Astrocyte (in vitro differentiated cells and primary cell): ENCODE measurements at regions not wholly inside any gene's neighbourhood (a gene's known extent, or its start where the extent isn't known, plus 50 kb on each side); places are given as distances from the start of the nearest gene placed in this dataset.

Experiments used
- CTCF ChIP-seq: IDR thresholded peaks from 2 replicates; pipeline ENCODE4 v1.5.1; 2011; ENCODE audit warnings: low read depth, mild to moderate bottlenecking, inconsistent platforms, low read length, moderate library complexity; ENCODE audit not compliant: insufficient read depth
- EZH2 ChIP-seq: IDR thresholded peaks from 2 replicates; pipeline ENCODE4 v1.6.1; 2012; ENCODE audit warnings: mild to moderate bottlenecking, low read length, inconsistent platforms; ENCODE audit not compliant: insufficient read depth

- TF ChIP-seq CTCF (no peak), EZH2 (no peak)
Measured at GRCh38 chr3:102255736-102256135, 179.1 kb upstream of the ZPLD1 start.
